Fibroblast of skin of left biceps (primary cell): ENCODE measurements at regions not wholly inside any gene's neighbourhood (a gene's known extent, or its start where the extent isn't known, plus 50 kb on each side); places are given as distances from the start of the nearest gene placed in this dataset.

ENCODE experiments used
- DNase-seq, 2 experiments: peaks; one replicate each; pipeline ENCODE4 v3.0.0-alpha.2; 2013; ENCODE audit warnings: low read depth in 2 of 2

DNA sequence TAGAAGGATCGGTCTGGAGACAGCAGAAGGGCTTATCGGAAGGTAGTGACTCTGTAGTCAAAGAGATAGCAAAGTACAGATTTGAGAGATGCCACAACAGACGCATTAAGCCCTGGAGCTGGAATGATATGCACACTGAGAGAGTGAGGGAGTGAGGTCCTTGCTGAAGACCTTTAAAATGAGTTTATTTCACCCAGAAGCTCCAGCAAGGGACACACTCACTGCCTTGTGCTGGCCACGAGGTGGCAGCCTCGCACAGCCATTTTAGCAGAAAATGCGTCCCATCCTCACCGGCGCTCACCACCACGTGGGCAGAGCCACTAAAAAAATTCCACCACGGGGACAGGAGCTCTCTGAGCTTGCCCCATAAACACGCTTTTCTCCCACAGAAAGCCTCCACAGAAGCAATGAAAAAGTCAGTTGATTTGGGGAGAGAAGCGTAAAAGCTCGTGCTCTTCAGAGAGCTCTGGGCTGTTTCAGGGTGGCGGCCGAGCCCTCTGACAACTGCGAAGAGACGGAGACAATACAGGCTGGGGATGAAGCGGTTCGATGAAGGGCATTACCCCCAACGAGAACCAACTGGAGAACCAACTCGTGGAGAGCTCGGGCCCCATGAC is 163.0 kb upstream of the KLF14 start:
- DNase-seq = peak; percentile 48

DNA sequence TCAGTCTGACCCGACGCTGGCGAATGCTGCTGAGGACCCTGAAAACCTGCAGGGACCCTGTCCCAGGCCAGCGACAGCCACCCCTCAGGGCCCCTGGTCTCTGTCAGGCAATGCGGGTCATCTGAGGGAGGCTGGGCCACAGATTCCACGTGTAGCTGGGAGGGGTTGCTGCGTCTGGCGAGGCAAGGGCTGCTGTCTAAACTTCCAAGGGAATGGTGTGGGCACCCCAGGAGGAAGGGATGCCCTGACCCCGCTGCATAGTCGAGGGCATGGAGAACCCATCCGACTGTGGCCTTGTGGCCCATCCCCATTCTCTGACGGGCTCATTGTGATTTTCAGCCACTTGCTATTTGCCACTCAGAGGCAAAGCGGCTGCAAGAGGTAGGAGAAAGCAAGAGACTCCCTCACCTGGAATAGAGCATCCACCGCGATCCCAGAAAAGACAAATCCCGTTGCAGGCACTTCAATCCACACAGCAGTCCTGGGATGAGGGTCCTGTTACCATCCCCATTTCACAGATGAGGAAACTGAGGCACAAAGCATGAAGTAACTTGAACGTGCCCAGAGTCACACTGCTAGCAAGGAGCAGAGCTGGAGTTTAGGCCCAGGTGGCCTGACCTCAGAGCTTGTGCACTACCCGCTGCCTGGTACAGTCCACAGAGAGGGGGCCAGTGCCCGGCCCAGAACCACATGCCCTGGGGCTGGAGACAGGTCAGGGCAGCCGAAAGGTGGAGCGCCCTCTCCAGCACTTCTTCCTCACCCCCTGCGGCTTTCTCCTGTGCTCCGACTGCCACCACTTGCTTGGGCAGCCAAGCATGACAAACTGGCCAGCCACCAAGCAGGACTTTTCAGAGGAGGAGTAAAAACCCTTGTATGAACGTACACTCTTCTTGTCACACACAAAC is 163.8 kb upstream of the KLF14 start:
- no peak for DNase-seq

DNA sequence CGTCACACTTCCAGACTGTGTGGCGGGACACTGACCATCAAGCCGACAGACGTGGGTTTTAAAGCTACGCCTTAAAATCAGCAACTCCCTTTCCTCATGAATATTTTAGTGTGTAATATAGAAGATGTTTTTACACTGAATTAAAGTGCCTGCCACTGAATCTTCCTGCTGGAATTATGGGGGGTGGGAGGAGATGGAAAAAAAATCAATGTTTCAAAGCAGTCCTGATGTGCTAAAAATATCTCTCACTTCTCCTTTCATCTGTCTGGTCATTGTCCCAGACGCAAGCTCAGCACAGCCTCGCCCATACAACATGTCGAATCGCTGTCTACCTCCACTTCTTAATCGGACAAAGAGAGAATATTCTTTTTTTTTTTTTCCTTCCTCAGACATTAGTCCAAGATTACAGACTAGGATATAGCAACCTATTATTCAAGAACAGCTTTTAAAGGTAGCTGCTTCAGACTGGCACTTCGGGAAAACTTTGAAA is 165.1 kb upstream of the KLF14 start:
- no peak for DNase-seq

DNA sequence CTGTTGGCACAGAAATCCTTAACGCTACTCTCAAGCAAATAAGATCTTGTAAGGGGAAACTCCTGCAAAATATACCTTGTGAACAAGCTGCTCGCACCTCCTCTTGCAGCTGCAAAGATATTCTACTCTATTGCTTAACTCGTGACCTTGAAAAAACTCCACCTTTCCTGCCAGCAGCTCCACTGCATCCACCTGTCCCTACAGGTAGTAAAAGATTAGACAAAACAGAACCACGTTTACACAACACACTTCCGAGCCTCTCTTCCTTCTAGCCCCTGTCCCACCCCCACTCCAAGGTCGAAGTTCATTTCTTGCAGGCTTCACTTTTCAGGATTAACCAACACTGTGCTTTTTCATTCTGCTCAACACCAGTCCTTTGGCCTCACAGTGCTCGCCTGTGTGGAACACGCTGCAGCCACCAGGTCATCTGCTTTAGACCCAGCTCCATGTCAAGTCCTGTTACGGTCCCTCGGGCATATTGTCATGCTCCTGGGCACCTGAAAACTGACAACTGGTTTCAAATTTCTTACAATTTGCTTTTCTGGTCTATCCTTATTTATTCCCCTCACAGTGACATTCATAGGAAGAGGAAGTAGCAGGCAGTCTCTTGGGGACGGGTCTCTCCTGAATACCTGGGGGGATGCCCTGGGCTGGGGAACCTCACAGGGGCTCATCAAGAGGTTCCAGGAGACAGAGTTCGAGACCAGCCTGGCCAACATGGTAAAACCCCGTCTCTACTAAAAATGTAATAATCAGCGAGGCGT is 165.8 kb upstream of the KLF14 start:
- DNase-seq = no peak

DNA sequence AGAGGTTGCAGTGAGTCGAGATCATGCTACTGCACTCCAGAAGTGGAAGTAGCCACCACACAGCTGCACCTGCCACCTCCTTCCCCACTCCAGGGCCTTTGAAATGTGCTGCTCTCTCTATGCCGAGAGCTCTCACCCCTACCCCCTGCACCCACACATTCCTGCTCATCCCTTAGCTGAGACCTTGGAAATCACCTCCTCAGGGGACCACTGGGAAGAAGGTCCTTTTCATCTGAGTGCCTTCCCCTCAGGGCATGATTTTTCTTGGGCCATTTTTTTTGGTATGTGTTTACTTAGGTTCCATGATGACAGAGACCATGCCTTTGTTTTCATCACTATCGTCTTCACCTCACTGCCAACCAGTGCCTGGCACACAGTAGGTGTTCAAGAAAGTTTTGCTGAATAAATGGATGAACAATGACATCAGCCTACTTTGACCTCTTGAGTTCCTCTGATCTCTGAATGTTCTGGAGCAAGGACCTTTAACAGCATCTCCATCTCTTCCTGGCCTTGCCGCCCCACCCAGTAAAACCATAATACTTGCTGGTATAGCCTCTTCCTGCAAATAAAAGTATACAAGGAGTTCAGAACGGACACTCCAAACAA is 166.6 kb upstream of the KLF14 start:
- DNase-seq = no peak

DNA sequence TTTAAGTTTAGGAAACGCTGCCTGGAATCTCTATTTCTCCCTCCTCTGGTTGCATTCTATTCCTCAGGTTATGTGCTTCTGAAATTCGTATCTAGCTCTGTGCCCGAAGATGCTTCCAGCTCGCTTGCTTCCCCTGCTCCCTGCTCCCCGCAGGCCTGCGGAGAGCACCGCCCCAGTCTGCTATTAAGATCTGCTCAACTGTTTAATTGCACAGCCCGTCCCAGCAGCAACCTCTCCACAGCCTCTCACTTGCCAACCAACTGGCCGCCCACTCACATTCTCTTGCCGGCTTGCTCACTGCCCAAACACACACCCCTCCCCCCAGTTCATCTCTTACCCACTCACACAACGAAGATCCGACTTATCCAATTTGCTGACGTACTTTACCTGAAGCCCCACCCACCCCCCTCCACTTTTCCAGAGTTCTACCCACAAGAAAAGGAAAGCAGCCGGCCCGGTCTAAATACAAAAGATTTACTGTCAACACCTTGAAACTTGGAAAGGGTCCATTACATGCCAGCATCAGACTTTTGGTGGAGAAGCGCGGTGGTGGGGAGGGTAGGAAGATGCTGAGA is 167.3 kb upstream of the KLF14 start:
- DNase-seq = peak; percentile 55 to 63

DNA sequence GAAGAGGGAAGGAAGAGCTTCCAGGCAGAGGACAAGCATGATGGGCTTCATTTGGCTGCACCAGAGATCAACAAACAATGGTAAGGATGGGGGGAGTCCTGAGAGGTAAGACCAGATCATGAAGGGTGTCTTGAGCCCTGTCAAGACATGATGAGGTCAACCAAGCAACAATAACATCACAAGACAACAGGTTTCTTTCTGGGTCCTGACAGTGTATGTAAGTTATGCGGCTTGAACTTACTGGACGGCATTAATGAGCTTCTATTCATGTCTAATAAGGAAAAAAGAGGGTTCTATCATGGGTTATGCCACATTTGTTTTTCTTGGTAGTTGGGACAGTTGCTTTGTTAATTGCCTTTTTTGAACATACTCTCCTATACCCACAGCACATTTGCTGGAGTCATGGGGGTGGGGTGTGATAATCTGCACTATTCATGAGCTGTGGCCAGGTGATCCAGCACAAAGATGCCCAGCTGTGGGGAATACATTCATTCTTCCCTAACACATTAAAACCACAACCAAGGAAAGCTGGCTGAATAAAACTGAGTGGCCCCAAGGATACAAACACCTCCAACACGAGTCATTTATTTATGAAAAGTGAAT is 168.8 kb upstream of the KLF14 start:
- DNase-seq = no peak

DNA sequence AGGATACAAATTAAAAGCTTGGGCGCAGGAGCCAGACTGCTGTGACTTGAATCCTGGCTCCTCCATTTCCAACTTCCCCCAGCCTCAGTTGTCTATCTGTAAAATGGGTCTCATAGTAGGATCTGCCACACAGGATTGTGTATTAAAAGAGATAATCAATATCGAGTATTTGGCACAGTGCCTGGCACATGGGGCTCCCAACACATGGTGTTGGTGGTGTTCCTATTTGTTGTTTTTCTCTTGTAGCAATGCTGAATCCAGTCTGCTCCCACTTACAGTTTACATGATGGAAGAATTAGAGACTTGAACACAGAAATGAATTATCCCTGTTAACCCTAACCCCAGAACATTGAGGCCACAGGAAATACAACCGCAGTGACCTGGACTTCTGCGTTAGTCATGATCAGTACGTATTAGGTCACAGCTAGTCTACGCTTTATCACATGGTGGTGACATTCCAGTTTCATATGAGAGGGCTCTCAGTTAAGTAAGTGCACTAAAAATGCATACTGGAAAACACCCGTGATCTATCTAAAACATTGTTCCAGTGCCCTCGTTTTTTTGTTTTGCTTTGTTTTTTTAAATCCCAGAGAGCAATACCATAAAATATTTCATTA is 169.5 kb upstream of the KLF14 start:
- peak in 1 of 2 experiments; percentile 49 for DNase-seq

DNA sequence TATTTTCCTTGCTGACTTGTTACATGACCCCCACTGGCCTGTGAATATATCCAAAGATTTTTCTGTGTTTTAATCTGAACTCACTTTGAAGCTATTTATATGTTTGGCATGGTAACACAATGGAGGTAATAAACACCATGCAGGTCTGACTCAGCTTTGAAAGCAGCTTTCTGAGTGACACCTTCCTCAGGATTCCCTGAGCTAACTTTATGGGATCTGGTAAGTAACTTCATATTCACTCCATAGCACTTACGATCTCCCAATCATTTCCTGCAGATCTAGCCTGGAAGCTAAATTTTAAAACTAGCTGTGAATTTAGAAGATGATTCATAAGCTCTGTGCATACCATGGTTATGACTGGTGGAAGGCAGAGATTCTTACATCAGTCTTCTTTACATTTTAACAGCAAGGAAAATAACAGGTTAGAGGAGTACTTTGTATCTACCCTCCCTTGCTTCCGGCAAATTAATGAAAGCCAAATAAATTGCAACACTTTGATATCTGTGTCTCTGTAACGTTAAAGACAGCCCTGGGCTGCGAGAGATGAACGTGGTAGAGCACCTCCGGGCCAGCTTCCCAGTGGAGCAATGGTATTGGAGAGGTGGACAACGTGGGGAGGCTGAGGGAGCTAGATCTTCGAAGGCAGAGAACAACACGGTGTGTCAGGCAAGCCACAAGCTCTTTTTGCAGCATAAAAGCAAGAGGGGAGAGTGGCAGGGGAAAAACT is 170.2 kb upstream of the KLF14 start:
- peak; percentile 87 to 89 for DNase-seq

DNA sequence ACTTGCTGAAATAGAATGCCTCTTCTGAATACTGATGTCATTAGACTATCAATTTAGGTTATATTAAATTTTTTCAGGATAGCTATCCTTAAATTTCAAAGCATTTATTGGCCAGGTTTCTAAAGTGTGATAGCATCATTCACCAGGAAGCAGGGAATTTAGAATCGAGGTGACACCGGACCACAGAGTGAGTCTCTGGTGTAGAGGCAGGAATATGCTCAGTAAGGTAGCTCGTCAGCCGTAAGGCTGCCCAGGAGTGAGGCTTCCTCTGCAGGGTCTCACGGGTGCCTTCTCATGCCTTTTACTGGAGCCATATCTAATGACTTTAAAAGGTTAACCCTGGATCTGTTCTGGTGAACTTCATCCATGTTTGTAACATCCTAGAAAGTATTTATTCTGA is 170.8 kb upstream of the KLF14 start:
- DNase-seq = no peak

DNA sequence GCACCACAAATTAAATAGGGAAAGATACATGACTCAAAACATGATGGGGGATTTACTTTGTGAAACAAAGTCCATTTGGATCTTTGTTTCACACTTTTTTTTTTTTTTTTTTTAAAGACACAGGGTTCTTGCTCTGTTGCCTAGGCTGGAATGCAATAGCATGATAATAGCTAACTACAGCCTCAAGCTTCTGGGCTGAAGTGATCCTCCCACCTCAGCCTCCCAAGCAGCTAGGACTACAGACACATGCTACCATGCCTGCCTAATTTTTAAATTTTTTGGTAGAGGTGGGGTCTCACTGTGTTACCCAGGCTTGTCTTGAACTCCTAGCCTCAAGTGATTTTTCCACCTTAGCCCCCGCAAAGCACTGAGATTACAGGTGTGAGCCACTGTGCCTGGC is 172.6 kb upstream of the KLF14 start:
- no peak for DNase-seq

DNA sequence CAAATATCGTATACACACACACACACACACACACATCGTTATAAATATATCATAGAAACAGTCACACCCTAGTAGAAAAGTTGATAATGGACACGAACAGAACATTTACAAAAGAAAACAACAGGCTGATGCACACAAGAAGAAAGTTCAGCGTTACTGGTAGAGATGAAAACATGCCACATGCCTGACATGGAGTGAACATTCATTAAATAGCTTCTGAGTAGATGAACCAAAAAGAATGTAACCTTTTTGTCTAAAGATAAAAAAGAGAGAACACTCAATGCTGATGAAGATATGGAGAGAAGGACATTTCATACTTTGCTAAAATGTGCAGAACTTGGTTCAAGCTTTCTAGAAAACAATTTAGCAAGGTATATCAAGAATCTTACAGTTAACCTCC is 173.4 kb upstream of the KLF14 start:
- DNase-seq = no peak

DNA sequence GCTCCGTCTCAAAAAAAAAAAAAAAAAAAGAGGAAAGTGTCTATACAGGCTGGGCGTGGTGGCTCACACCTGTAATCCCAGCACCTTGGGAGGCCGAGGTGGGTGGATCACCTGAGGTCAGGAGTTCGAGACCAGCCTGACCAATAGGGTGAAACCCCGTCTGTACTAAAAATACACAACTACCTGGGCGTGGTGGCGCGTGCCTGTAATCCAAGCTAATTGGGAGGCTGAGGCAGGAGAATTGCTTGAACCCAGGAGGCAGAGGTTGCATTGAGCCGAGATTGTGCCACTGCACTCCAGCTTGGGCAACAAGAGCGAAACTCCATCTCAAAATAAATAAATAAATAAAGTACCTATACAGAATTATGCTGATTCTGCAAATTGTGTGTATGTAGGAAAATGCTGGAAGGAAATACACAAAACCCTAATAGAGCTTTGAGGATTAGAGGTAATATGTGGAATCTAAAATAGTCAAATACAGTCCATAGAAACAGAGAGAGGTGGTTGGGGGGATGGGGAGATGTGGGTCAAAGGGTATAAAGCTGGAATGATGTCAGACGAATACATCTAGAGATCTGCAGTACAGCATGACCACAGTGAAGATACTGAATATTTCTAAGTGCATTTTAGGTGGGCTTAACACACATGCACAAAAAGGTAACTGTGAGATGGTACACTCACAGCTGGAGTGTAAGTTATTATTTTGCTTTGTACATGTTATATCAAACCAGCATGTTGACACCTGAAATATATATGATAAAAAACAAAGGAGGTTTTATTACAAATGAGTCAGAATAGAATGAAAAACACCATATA is 174.5 kb upstream of the KLF14 start:
- no peak for DNase-seq

DNA sequence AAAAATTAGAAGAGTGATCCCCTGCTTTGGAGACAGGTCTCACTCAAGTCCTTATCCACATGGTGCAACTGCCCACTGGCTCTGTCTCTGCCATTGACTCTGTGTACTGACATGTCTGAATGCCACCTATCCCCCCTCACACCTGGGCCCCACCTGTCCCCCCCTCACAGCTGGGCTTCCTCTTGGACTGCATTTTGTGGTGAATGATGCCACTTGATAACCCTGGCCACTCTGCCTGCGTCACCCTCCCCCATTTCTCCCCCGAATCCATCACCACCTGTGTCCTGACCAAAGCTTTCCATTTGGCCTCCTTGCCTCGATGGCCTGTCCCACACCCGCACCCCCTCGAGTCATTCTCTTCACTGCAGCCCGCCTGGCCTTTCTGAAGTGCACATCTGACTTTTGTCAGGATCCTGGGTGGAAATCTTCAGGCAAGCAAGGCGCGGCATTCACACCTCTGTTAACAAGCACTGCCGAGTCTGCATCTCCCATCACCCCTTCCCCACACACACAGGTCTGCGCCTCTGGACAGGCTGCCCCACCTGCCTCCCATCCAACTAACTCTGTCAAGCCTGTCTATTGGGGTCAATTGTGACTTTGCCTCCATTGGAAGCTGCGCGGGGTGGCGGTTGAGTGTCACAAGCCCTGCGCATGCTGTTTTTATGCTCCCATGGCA is 175.3 kb upstream of the KLF14 start:
- no peak for DNase-seq

DNA sequence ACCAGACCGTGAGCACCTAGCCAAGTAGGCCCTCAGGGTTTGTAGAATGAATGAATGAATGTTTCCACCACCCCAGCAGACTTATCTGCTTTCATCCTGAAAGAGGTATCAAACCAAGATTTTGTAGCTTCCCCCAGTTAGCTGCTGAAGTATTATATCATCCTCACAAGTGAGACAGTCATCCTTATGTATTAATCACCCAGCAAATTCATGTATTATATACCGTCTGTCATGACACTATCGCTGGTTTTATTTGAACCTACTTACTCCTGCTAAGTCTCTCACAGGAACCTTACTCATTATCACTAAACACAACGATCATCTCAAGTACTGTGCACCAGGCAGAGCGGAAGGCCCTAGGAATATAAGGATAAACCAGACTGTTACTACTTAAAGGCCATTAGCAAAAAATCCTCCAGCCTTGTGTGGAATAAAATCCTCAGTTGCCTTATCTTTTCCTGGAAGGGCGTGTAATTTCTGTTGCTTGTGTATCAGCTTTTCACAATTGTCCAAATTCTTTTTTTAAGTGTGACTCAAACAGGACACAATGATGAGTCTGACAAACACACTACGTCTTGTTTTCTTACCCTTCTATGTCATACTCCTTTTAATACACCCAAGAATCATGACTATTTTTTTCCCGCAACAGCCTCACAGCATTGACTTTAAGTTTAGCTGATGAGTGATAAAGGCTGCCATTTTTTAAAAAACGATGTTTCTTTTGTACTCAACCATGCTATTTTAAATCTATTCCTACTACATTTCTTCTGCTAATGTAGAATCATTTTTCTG is 176.1 kb upstream of the KLF14 start:
- DNase-seq = no peak

DNA sequence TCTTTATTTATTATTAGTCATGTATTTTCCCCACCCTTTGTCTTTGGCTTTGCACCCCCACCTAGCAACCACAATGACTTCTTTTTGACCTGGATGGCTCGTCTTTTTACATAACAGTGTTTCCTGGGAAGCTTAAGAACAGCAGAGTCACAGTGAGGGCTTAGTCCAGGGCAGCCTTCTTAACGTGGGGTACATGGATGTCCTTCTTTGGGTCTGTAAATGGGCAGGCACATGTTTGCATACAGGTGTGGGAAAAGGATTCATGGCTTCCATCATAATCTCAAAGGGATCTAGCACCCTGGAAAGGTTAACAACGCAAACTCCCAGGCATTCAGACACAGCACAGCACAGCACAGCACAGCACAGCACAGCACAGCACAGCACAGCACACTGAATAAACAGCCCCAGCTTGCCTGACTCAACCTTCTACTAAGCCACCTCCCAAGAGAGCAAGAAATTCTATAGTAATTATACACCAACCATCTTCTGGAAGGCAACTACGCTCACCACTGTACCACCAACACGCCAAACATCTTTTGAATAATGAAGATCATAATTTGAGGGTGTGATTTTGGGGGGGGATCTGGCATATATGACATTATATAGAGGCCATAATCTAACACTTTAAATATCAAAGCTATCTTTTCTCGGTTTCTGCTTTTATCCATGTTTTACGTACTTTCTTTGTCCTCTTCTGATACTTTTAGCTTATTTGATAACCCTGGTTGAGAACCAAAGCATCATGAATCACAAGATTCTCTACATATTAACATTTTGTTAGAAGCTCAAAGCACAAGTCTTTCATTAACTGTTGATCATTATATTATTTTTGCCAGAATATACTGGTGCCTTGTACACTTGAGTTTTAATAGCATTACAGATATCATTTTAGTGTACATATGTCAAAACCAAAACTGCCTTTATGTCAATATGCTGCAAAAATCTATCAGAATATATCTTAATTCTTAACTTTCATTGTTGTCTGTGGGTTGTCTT is 177.2 kb upstream of the KLF14 start:
- no peak for DNase-seq
